HFF-Myc (cell line): ENCODE measurements at regions not wholly inside any gene's neighbourhood (a gene's known extent, or its start where the extent isn't known, plus 50 kb on each side); places are given as distances from the start of the nearest gene placed in this dataset.

Experiments used
- DNase-seq: peaks from one replicate; pipeline ENCODE4 v3.0.0-alpha.2; 2011; ENCODE audit warnings: low read depth; ENCODE audit errors: extremely low read depth
- H3K4me3 ChIP-seq: replicated peaks from 2 replicates; pipeline ENCODE4 v1.5.1; 2011; ENCODE audit warnings: low read depth, mild to moderate bottlenecking, control low read depth, low read length
- TF ChIP-seq, protein P1 (sequence below): IDR thresholded peaks from 2 replicates; pipeline ENCODE4 v1.5.1; 2012; ENCODE audit warnings: mild to moderate bottlenecking, low read depth, low read length, control low read depth; ENCODE audit errors: missing control alignments

DNA sequence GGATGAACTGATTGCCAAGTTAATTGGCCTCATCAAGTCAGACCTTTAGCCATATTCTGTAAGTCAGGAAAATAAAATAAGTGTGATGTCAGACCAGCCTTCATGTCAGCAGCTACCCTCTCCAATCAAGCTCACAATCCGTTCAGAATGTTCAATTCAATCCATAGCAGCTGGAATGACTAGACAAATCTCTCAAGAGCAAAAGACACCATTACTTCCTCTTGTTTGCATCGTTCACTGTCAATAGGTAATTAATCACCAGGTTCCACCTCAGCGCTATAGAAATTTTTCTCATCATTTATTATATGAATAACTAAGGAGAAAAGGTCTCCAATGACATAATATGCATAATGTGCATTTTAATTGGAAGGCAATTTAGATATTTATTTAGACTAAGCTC is 321.0 kb upstream of the GRIA3 start:
- TF ChIP-seq, protein P1, sequence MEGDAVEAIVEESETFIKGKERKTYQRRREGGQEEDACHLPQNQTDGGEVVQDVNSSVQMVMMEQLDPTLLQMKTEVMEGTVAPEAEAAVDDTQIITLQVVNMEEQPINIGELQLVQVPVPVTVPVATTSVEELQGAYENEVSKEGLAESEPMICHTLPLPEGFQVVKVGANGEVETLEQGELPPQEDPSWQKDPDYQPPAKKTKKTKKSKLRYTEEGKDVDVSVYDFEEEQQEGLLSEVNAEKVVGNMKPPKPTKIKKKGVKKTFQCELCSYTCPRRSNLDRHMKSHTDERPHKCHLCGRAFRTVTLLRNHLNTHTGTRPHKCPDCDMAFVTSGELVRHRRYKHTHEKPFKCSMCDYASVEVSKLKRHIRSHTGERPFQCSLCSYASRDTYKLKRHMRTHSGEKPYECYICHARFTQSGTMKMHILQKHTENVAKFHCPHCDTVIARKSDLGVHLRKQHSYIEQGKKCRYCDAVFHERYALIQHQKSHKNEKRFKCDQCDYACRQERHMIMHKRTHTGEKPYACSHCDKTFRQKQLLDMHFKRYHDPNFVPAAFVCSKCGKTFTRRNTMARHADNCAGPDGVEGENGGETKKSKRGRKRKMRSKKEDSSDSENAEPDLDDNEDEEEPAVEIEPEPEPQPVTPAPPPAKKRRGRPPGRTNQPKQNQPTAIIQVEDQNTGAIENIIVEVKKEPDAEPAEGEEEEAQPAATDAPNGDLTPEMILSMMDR = no peak
- DNase-seq = no peak
- no peak overlapping the region for H3K4me3 ChIP-seq

DNA sequence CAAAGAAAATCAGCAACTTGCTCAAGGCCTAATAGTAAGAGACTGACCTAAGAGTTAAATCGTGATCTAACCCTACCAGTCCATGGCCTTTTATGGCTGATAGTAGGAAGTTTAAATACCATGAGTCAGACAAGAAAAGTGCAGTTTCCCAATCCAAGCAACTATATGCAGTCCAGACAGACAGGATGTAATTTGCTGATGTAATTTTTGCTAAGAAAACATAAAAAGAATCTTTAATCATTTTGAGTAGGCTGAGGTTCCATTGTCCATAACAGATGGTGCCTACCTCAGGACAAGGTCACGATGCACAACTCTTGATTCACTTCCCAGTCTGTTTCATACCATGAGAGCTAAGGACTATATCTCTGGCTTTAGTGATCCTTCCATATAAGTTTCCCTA is 317.5 kb upstream of the GRIA3 start:
- peak; percentile 42 for DNase-seq
- TF ChIP-seq, protein P1 = no peak
- H3K4me3 ChIP-seq = no peak overlapping the region

DNA sequence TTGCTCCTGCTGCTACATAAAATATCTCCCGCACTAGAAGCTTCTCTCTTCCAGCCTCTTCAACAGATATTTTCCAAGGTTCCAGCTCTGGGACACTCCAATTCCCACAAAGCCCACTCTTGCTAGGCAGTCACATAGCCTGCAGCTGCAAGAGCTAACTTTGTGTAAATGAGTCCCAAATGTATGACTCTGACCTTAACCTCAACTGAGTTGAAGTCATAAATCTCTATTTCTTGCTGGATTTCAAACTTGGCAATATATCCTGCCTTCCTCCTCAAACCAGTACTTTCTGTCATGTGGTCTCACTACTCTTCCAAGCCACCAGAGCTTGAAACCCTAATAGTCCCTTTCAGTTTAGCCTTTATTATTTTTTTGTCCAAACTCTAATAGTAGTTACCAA is 315.4 kb upstream of the GRIA3 start:
- DNase-seq = no peak
- H3K4me3 ChIP-seq = no peak overlapping the region
- TF ChIP-seq, protein P1 = no peak

DNA sequence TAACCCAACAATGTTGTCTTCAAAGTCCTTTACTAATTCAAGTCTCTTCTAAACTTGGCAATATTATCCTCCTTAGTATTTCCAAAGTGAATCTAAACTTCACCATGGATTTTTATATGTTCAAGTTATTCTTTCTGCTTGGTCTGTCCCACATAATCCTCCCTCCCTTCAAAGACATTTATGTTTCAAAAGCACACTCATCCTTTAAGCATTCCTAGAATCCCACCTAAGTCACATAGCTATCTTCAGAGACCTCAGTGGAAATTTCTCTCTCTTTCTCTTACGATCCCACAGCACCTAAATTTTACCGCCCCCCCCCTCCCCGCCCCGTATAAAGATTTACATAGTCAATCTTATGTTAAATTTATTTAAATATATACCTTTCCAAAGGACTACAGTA is 314.9 kb upstream of the GRIA3 start:
- no peak for DNase-seq
- TF ChIP-seq, protein P1 = no peak
- H3K4me3 ChIP-seq = no peak overlapping the region

DNA sequence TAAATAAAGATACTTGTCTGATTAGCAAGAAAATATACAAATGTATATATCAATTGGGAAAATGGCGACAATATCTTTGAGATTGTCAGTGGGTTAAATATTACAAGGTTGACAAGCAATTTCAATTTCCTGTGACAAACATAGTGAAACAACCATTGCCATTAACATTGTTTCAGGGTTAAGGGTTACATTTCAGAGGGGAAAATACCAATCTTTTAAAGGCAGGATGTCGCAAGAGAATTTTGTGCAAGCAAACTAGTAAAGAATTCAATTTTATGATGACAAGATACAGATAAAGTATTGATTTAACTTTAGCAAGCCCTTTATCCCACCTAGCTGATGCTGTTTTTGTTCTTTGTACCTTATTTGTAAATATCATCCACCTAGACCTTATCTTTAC is 305.8 kb upstream of the GRIA3 start:
- H3K4me3 ChIP-seq = no peak overlapping the region
- DNase-seq = no peak
- TF ChIP-seq, protein P1 = no peak

DNA sequence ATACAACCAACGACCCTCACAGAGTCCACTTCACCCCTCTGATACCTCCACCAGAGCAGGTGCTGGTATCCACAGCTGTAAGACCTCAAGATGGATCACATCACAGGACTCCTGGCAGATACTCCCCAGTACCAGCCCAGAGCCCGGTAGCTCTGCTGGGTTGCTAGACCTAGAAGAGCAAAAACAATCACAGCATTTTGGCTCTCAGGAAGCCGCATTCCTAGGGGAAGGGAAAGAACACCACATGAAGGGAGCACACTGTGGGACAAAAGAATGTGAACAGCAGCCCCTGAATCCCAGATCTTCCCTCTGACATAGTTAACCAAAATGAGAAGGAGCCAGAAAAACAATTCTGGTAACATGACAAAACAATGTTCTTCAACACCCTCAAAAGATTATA is 303.1 kb upstream of the GRIA3 start:
- TF ChIP-seq, protein P1 = no peak
- DNase-seq = no peak
- no peak overlapping the region for H3K4me3 ChIP-seq

DNA sequence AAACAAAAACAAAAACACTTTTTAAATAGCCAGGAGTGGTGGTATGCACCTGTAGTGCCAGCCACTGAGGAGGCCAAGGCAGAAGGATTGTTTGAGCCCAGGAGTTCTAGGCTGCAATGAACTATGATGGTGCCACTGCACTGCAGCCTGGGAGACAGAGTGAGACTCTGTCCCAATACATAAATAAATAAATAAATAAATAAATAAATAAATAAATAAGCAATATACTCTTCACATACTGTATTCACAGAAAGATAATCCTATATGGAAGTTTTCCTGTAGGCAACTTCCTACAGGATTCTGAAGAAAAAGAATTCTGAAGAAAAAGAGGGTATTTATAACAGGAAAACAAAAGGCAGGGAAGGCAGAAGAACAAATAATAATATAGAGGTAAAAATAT is 293.3 kb upstream of the GRIA3 start:
- no peak overlapping the region for H3K4me3 ChIP-seq
- TF ChIP-seq, protein P1 = no peak
- no peak for DNase-seq
